ENCODE measurements at regions not wholly inside any gene's neighbourhood (a gene's known extent, or its start where the extent isn't known, plus 50 kb on each side); places are given as distances from the start of the nearest gene placed in this dataset.
A peak's percentile ranks its signal among the peaks of the same experiment; 100 is the strongest.
"Not testable (repeated sequence)": the region's sequence is repeated elsewhere in the genome, so short reads cannot be mapped to it uniquely, and the experiment has no call there.

DNA sequence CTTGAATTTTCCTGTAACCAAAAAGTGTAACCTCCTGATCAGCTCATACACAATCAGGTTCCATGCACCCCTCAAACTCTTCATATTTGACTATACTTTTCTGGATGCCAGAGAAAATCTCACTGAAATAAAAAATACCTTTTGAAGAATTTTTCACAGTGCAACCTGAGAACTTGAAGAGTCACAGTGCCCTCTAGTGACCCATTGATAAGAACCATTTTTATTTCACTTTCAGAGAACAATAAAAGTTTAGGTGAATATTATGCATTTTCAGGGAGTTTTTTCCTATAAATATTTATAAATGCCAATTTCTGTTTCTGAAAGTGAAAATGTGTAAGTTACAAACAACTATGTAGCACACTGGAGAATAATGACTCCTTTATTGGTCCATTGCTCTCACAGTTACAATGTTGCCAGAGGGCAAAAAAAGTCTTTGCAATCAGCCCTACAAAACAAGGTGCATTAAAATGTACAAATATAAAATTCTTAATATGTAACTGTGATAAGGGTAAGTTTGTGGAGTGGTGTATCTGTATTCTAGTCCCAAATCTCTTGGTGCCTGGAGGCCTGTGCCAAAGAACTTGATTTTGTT lies 153.6 kb upstream of the INTU start:
- Histone ChIP-seq H3K36me3 (ENCODE audit: insufficient read depth in 1 of 2, low read depth in 1 of 2) (no peaks in the 10 kb centered on the region), H3K27me3 (ENCODE audit: insufficient read depth in 3 of 3, low read length in 2 of 3) (no peaks in the 10 kb centered on the region), H3K4me1 (no peaks in the 10 kb centered on the region), H3K9me3 (no peaks in the 10 kb centered on the region), H3K4me3 (no peak overlapping the region), H3K27ac (no peak overlapping the region)
- ATAC-seq (no peak), DNase-seq (no peak)
- intact Hi-C loops (cut with DNase I), result no loop called here
- TF ChIP-seq CTCF (IDR thresholded peaks at IDR 0.05), result peak; percentile 37

DNA sequence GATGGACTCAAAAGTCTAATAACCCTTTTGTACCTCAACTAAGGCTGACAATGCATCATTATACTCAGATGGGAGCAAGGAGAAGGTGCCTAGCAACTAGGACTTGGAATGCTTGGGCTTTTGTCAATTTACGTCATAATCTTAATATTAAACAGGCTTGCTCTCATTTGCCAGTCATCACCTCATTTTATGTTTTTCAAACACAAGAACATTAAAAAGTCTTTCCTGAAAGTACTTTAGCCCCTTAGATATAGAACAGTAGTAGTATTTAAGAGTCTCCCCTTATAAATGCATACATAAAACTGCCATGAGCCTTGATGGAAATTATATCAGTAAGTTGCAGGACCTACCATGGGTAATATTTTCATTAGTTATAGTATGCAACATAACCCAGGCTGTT lies 150.7 kb upstream of the INTU start:
- H3K9me3 ChIP-seq, result no peaks in the 10 kb centered on the region
- 67 to 91% (median 81%) methylated on average over 1 of the region's 1 CpG for WGBS, 3 donors
- H3K4me3 ChIP-seq, result no peak overlapping the region

GRCh38 chr4:127484117-127484516 lies 148.6 kb upstream of the INTU start:
- no peak overlapping the region for H3K27ac ChIP-seq
- ATAC-seq, result no peak
- no peaks in the 10 kb centered on the region for H3K4me1 ChIP-seq
- no peak for TF ChIP-seq CTCF (IDR thresholded peaks at IDR 0.05)
- DNase-seq, result no peak
- no peaks in the 10 kb centered on the region for H3K27me3 ChIP-seq (ENCODE audit: insufficient read depth in 3 of 3, low read length in 2 of 3)
- intact Hi-C loops (cut with DNase I), result no loop called here
- no peaks in the 10 kb centered on the region for H3K36me3 ChIP-seq (ENCODE audit: insufficient read depth in 1 of 2, low read depth in 1 of 2)
- no peaks in the 10 kb centered on the region for H3K9me3 ChIP-seq
- 37 to 52% (median 45%) methylated on average over 1 of the region's 1 CpG for WGBS, 3 donors
- no peak overlapping the region for H3K4me3 ChIP-seq

More for the DNA sequence above, 150.7 kb upstream of the INTU start:
- no peaks in the 10 kb centered on the region for H3K4me1 ChIP-seq
- H3K27ac ChIP-seq, result no peak overlapping the region
- ATAC-seq, result no peak
- no peaks in the 10 kb centered on the region for H3K36me3 ChIP-seq (ENCODE audit: insufficient read depth in 1 of 2, low read depth in 1 of 2)
- no peak for TF ChIP-seq CTCF (IDR thresholded peaks at IDR 0.05)
- intact Hi-C loops (cut with DNase I), result no loop called here
- H3K27me3 ChIP-seq (ENCODE audit: insufficient read depth in 3 of 3, low read length in 2 of 3), result no peaks in the 10 kb centered on the region
- DNase-seq, result no peak

GRCh38 chr4:127486248-127486647 lies 146.5 kb upstream of the INTU start:
- intact Hi-C loops (cut with DNase I), result no loop called here
- no peak overlapping the region for H3K27ac ChIP-seq
- no peaks in the 10 kb centered on the region for H3K27me3 ChIP-seq (ENCODE audit: insufficient read depth in 3 of 3, low read length in 2 of 3)
- DNase-seq (no peak), ATAC-seq (no peak)
- WGBS, 3 donors, result 87 to 97% (median 90%) methylated on average over 1 of the region's 1 CpG
- H3K4me3 ChIP-seq, result no peak overlapping the region
- H3K36me3 ChIP-seq (ENCODE audit: insufficient read depth in 1 of 2, low read depth in 1 of 2), result no peaks in the 10 kb centered on the region
- no peaks in the 10 kb centered on the region for H3K9me3 ChIP-seq
- no peaks in the 10 kb centered on the region for H3K4me1 ChIP-seq
- TF ChIP-seq CTCF (IDR thresholded peaks at IDR 0.05), result no peak

GRCh38 chr4:127491571-127491970 lies 141.2 kb upstream of the INTU start:
- H3K4me3 ChIP-seq, result no peak overlapping the region
- H3K27ac ChIP-seq, result no peak overlapping the region
- TF ChIP-seq CTCF (IDR thresholded peaks at IDR 0.05), result no peak
- ATAC-seq (no peak), DNase-seq (no peak)
- no peaks in the 10 kb centered on the region for H3K36me3 ChIP-seq (ENCODE audit: insufficient read depth in 1 of 2, low read depth in 1 of 2)
- no peaks in the 10 kb centered on the region for H3K27me3 ChIP-seq (ENCODE audit: insufficient read depth in 3 of 3, low read length in 2 of 3)
- H3K9me3 ChIP-seq, result no peaks in the 10 kb centered on the region
- intact Hi-C loops (cut with DNase I), result no loop called here
- no peaks in the 10 kb centered on the region for H3K4me1 ChIP-seq

- H3K27ac ChIP-seq; H3K27me3 ChIP-seq (ENCODE audit: insufficient read depth in 3 of 3, low read length in 2 of 3); H3K4me3 ChIP-seq; DNase-seq; intact Hi-C loops (cut with DNase I); H3K9me3 ChIP-seq; H3K36me3 ChIP-seq (ENCODE audit: insufficient read depth in 1 of 2, low read depth in 1 of 2); ATAC-seq; H3K4me1 ChIP-seq: not testable (repeated sequence)
- 90 to 95% (median 91%) methylated on average over 9 of the region's 9 CpGs for WGBS, 3 donors
Observed at GRCh38 chr4:127496875-127497274, 135.9 kb upstream of the INTU start.

All from psoas muscle (tissue), 7 donors.